ENCODE measurements at regions not wholly inside any gene's neighbourhood (a gene's known extent, or its start where the extent isn't known, plus 50 kb on each side); places are given as distances from the start of the nearest gene placed in this dataset.

GRCh38 chr2:445896-446295, 158.0 kb upstream of the ALKAL2 start:
- Histone ChIP-seq H3K9ac (ENCODE audit: low read depth, low read length) (no peak overlapping the region), H3K9me3 (ENCODE audit: insufficient read depth, low read length, severe bottlenecking) (no peaks in the 10 kb centered on the region), H3K4me2 (ENCODE audit: insufficient read depth, low read length) (no peak overlapping the region)

GRCh38 chr2:444937-445884, 157.3 kb upstream of the ALKAL2 start:
- no peaks in the 10 kb centered on the region for H3K9me3 ChIP-seq (ENCODE audit: insufficient read depth, low read length, severe bottlenecking)
- no peak for ATAC-seq (ENCODE audit: insufficient read depth, low read depth)
- no peak for DNase-seq
- H3K9ac ChIP-seq (ENCODE audit: low read depth, low read length), result no peak overlapping the region
- H2AFZ ChIP-seq (ENCODE audit: low read depth, low read length), result no peak overlapping the region
- no peak overlapping the region for H3K4me3 ChIP-seq (ENCODE audit: low read depth in 1 of 2, low read length in 2 of 2)
- H3K36me3 ChIP-seq (ENCODE audit: insufficient read depth, low read length), result no peaks in the 10 kb centered on the region
- H3K27ac ChIP-seq (ENCODE audit: low read length), result no peak overlapping the region
- no peaks in the 10 kb centered on the region for H3K27me3 ChIP-seq (ENCODE audit: insufficient read depth, low read length, poor library complexity)
- no peaks in the 10 kb centered on the region for H4K20me1 ChIP-seq (ENCODE audit: insufficient read depth, low read length)
- H3K4me2 ChIP-seq (ENCODE audit: insufficient read depth, low read length), result no peak overlapping the region
- H3K4me1 ChIP-seq (ENCODE audit: insufficient read depth, low read length), result no peaks in the 10 kb centered on the region
- TF ChIP-seq CTCF (IDR thresholded peaks at IDR 0.05; ENCODE audit: borderline replicate concordance, extremely low read depth, low read length, poor library complexity, severe bottlenecking), result no peak
- no peak for TF ChIP-seq EZH2 (IDR thresholded peaks at IDR 0.05; ENCODE audit: borderline replicate concordance, low read depth, low read length, severe bottlenecking)
- no peaks in the 10 kb centered on the region for H3K79me2 ChIP-seq (ENCODE audit: insufficient read depth, low read length)

More at GRCh38 chr2:445896-446295, 158.0 kb upstream of the ALKAL2 start:
- H3K4me1 ChIP-seq (ENCODE audit: insufficient read depth, low read length), result no peaks in the 10 kb centered on the region
- H3K27ac ChIP-seq (ENCODE audit: low read length), result no peak overlapping the region
- TF ChIP-seq CTCF (IDR thresholded peaks at IDR 0.05; ENCODE audit: borderline replicate concordance, extremely low read depth, low read length, poor library complexity, severe bottlenecking) (no peak), EZH2 (IDR thresholded peaks at IDR 0.05; ENCODE audit: borderline replicate concordance, low read depth, low read length, severe bottlenecking) (no peak)
- H3K79me2 ChIP-seq (ENCODE audit: insufficient read depth, low read length), result no peaks in the 10 kb centered on the region
- H4K20me1 ChIP-seq (ENCODE audit: insufficient read depth, low read length), result no peaks in the 10 kb centered on the region
- no peaks in the 10 kb centered on the region for H3K27me3 ChIP-seq (ENCODE audit: insufficient read depth, low read length, poor library complexity)
- DNase-seq, result no peak
- ATAC-seq (ENCODE audit: insufficient read depth, low read depth), result no peak
- no peaks in the 10 kb centered on the region for H3K36me3 ChIP-seq (ENCODE audit: insufficient read depth, low read length)
- H2AFZ ChIP-seq (ENCODE audit: low read depth, low read length), result no peak overlapping the region
- H3K4me3 ChIP-seq (ENCODE audit: low read depth in 1 of 2, low read length in 2 of 2), result no peak overlapping the region

- Histone ChIP-seq H3K27me3 (ENCODE audit: insufficient read depth, low read length, poor library complexity) (no peaks in the 10 kb centered on the region), H4K20me1 (ENCODE audit: insufficient read depth, low read length) (no peaks in the 10 kb centered on the region), H3K4me1 (ENCODE audit: insufficient read depth, low read length) (peaks cover under 1% of the 10 kb centered on the region; the same call in 1 of the 2 replicates), H3K36me3 (ENCODE audit: insufficient read depth, low read length) (no peaks in the 10 kb centered on the region), H3K4me3 (ENCODE audit: low read depth in 1 of 2, low read length in 2 of 2) (no peak overlapping the region), H3K27ac (ENCODE audit: low read length) (no peak overlapping the region), H3K9ac (ENCODE audit: low read depth, low read length) (no peak overlapping the region), H2AFZ (ENCODE audit: low read depth, low read length) (no peak overlapping the region), H3K79me2 (ENCODE audit: insufficient read depth, low read length) (no peaks in the 10 kb centered on the region), H3K4me2 (ENCODE audit: insufficient read depth, low read length) (no peak overlapping the region), H3K9me3 (ENCODE audit: insufficient read depth, low read length, severe bottlenecking) (no peaks in the 10 kb centered on the region)
- no peak for DNase-seq
- ATAC-seq (ENCODE audit: insufficient read depth, low read depth), result no peak
- no peak for TF ChIP-seq CTCF (IDR thresholded peaks at IDR 0.05; ENCODE audit: borderline replicate concordance, extremely low read depth, low read length, poor library complexity, severe bottlenecking)
- no peak for TF ChIP-seq EZH2 (IDR thresholded peaks at IDR 0.05; ENCODE audit: borderline replicate concordance, low read depth, low read length, severe bottlenecking)
Observed at GRCh38 chr2:443741-444140, 155.8 kb upstream of the ALKAL2 start.
